NCI-H2107 (cell line): ENCODE measurements at regions not wholly inside any gene's neighbourhood (a gene's known extent, or its start where the extent isn't known, plus 50 kb on each side); places are given as distances from the start of the nearest gene placed in this dataset.

Experiments
- DNase-seq: peaks from one replicate; lab custom pipeline; 2025; lab: John Stamatoyannopoulos, UW

DNA sequence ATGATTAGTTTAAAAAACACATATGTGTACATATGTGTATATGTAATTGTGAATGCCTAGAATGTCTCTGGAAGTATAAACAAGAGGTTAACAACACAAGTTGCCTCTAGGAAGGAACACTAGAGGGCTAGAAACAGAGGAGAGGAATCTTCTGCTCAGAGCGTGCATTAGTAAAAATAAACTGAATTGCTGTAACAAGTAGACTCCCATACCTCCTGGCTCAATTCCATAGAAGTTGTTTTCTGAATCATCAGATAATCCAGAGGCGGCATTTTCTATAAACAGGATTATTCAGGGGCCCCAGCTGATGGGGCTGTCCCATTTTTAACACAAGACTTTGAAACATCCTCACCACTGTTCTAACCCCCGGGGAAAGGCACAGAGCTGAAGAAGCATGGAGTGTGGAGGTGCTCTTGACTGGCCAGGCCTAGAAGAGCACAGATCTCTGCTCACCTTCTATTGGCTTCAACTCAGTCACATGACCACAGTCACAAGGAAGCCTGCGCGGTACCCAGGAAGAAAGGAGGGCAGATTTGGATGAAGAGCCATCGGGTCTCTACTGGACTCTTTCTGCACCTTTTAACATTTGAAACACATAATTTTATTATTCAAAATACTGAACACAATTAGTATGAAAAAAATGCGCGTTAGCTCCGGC is 145.7 kb downstream of the TLE3 start:
- DNase-seq, result no peak

- no peak for DNase-seq
Measured at GRCh38 chr15:69953051-69953450, 144.7 kb downstream of the TLE3 start.

DNA sequence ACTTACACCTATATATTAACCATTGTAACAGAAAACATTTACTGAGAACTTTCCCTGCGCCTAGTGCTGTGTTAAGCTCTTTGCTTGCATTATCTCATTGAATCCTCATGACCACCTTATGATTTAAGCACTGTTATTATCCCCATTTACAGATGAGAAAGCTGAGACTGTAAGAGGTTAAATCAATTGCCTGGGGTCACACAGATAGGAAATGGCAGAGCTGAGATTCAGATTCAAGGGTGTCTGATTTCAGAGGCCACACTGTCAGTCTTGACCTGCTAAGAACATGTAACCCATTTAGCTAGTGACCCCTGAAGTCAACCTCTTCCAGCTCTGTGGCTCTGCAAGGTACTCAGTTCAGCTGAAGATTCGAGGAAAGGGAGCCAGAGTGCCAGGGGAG is 143.9 kb downstream of the TLE3 start:
- no peak for DNase-seq

DNA sequence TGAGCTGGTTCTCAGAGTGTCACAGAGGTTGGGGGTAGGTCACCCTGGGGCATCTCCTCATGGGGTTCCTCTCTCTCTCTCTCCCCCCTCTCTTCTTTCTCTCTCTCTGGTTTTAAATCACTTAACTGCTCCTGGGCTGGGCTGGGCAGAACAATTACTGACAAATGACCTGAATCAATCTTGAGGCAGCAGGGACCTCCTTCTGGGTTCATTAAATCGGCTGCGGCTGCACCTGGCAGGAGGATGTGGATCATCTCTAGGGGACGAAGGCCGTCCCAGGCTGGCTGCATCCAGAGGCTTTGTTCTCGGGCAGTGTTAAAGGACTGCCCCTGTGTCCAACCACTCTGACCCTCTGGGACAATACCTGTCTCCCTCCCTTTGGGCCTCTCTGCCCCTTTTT is 143.1 kb downstream of the TLE3 start:
- no peak for DNase-seq

DNA sequence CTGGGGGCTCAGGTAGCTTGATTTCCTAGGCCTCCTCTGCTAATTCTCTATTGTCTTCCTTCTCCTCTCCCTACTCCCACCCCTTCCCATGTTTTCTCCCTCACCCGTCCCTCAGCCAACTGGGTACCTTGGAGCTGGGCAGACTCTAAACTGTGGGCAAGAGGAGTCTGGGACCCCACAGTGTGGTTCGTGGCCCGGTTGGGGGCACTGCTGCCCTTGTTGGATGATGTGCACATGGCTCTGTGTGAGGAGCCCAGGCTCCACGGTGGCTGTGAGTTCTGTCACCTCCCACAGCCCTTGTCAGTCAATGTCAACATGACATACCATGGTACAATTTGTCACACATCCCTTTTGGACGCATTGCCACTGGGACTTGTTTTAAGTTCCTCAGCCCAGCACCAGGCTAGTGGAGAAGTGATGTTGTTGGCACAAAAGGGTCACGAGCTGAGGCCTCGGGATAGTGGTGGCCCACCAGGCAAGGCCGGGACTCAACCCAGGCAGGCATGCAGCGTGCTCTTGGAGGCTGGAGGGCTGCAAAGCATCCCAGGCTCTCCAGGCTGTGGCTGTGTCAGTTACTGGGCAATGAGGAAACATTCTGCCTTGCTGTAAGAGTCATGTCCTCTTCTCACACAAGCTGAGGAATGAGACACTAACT is 142.3 kb downstream of the TLE3 start:
- DNase-seq, result no peak

DNA sequence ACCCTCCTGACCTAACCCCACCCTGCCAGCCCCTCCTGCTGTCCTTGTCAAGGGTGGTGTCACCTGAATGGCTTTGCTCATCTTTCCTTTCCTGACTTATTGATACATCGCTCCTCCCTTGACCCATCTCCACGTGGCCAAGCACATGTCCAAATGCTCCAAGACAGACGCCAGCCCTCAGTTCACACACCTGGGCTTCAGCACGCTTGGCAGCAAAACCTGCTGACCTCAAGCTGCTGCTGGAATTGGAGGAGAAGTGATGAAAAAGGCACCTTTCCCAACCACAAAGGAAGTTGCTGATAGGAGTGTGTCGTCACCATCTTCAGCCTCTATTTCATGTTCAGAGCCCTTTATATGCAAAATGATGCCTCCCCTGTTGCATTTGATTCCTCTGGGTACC is 141.3 kb downstream of the TLE3 start:
- DNase-seq, result no peak

- no peak for DNase-seq
Measured at GRCh38 chr15:69957175-69957574, 140.5 kb downstream of the TLE3 start.

DNA sequence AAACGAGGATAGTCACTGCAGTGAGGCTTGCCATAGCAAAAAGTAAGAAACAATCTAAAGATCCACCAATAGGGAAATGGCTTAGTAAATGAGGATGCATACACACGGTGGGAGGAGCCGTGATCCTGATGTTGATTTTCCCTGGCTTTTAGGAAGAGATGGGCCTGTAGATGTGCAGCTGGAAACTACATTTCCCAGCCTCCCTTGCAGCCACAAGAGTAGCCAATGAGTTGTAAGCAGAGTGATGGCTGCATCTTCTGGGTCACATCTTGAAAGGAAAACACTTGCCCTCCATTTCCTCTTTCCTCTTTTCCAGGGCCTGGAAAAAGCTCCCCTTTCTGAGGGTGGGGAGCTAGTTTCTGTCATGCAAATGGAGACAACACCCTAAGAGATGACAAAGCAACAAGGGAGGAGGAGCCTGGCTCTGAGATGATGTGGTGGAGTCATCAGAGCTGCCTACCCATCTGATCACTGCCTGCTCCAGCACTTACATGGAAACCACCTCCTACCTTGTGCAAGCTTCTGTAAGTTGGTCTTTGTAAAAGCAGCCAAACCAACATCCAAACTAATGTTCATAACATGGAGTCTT is 139.1 kb downstream of the TLE3 start:
- no peak for DNase-seq

DNA sequence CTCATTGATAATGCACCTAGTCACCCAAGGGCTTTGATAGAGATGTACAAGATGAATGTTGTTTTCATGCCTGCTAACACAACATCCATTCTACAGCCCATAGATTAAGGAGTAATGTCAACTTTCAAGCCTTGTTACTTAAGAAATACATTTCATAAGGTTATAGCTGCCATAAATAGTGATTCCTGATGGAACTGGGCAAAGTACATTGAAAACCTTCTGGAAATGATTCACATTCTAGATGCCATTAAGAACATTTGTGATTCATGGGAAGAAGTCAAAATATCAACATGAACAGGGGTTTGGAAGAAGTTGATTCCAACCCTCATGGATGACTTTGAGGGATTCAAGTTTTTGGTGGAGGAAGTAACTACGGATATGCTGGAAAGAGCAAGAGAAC is 135.2 kb downstream of the TLE3 start:
- DNase-seq, result no peak

DNA sequence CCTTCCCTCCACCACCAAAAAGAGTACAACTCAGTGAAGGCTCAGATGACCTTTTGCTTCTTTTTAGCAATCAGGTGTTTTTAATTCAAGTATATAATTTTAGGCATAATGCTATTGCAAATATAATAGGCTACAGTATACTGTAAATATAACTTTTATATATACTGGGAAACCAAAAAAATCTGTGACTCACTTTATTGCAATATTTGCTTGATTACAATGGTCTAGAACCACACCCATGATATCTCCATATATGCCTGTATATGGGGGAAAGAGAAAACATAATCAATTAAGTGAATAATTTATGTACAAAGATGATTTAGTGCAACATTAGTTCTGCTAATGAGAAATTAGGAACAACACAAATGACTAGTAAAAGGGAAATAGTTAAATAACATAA is 134.3 kb downstream of the TLE3 start:
- no peak for DNase-seq

GRCh38 chr15:69971771-69972170 is 125.9 kb downstream of the TLE3 start:
- DNase-seq, result no peak

DNA sequence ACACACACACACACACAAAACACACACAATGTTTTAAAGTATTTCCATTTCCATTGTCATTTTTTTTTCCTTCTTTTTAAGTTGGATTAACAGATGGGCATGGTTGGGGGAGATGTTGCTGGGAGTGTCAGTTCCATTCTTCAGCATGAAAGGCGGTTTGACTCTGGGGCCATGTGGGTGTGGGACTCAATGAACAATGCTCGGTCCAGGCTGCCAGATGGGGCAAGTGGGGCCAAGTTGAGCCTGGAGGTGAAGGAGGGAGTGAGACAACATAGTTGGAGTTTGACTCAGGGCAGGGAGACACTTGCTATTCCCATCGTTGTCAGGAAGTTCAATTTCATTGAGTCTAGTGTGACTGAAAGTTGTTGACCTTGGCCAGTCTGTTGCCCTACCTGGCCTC is 125.3 kb downstream of the TLE3 start:
- DNase-seq, result no peak

GRCh38 chr15:69973102-69973714 is 124.5 kb downstream of the TLE3 start:
- no peak for DNase-seq

DNA sequence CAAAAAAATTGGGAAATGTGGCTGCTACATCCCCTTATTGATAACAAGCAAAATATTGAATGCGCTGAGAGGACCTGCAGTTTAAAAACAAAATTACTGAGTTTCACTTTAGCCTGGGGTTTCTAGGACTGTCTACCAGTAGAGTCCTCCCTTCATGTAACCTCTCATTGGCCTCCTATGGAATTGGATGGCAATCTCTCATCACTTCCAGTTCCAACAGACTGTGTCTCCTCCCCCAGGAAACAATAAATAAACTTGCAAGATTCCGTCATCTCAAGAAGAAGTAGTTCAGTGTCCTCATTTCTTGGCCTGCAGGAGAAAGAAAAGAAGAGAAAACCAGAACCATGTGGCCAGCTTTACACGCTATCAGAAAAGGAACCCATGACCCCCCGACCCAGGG is 123.8 kb downstream of the TLE3 start:
- no peak for DNase-seq

GRCh38 chr15:69974321-69974720 is 123.4 kb downstream of the TLE3 start:
- DNase-seq, result no peak

GRCh38 chr15:69976366-69976994 is 121.2 kb downstream of the TLE3 start:
- no peak for DNase-seq

DNA sequence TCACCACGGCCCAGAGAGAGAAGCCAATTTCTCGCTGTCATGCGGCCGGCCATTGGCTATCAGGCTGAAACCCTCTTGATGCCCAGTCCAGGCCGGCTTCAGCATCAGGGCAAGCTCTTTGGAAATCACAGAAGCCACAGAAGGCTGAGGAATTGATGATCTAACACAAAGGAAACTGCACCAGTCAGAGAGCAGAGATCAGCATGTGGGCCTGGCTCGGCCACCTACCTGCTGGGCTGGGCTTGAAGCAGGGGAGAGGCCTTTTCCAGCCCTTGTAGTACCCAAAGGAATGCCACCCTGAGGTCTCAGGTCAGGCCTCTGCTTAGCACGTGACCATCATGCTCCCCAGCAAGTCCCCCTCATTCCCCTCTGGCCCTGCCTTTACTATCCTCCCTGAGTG is 119.1 kb downstream of the TLE3 start:
- no peak for DNase-seq

- DNase-seq, result no peak
Measured at GRCh38 chr15:69979262-69979661, 118.5 kb downstream of the TLE3 start.

DNA sequence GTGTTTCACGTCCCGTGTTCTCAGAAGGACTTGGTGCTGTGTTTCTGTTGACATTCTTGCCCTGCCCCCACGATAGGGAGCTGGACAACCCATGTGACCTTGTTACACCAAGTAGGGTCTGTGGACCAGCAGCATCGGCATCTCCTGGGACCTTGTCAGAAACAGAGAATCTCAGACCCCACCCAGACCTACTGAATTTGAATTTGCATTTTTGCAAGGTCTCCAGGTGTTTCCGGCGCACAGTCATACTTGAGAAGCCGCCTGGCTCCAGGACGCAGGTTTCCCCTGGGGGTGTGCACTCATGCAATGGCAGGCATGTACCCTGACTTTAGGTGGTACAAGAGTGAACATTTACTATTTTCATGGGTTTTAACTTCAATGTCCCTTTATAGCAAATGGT is 117.9 kb downstream of the TLE3 start:
- DNase-seq, result no peak

- DNase-seq, result no peak
Measured at GRCh38 chr15:69980341-69981059, 117.2 kb downstream of the TLE3 start.

DNA sequence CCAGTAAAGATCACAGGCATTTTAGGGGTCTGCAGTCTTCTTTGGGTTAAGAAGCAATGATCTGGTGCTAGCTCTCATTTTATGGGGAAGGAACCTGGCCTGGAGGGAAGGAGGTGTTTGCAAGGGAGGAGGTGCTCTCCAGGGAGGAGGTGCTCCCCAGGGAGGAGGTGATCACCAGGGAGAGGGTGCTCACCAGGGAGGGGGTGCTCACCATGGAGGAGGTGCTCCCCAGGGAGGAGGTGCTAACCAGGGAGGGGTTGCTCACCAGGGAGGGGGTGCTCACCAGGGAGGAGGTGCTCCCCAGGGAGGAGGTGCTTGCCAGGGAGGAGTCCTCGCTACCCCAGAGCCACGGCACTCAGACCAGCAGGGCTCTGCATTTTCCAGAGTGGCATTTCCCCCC is 115.7 kb downstream of the TLE3 start:
- DNase-seq, result no peak

GRCh38 chr15:69983696-69984265 is 113.9 kb downstream of the TLE3 start:
- DNase-seq, result no peak
